ENCODE measurements at regions not wholly inside any gene's neighbourhood (a gene's known extent, or its start where the extent isn't known, plus 50 kb on each side); places are given as distances from the start of the nearest gene placed in this dataset.

DNA sequence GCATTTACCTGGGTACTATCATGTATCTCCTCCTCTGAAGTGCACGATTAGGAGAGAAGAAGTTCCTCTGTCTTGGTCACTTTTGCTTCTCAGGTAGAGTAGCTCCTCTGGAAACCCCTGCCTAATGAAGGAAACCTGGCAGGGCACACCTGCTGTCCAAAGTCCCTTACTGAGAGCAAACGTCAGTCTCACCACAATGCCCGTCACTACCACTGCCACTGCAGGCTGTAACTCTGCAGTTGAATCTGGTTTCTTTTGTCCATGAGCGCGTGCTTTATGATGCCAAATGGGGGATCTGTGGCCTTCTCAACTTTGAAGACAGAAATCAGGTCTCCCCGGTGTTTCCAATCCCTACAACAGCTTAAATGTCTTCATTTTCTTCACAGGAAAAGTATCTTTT is 1068.6 kb downstream of the BCL11B start:
- no peak for TF ChIP-seq MXI1 (IDR thresholded peaks at IDR 0.05; ENCODE audit: low read depth, low read length)
- TF ChIP-seq RCOR1 (IDR thresholded peaks at IDR 0.05; ENCODE audit: low read length), result no peak
- TF ChIP-seq, protein P1, sequence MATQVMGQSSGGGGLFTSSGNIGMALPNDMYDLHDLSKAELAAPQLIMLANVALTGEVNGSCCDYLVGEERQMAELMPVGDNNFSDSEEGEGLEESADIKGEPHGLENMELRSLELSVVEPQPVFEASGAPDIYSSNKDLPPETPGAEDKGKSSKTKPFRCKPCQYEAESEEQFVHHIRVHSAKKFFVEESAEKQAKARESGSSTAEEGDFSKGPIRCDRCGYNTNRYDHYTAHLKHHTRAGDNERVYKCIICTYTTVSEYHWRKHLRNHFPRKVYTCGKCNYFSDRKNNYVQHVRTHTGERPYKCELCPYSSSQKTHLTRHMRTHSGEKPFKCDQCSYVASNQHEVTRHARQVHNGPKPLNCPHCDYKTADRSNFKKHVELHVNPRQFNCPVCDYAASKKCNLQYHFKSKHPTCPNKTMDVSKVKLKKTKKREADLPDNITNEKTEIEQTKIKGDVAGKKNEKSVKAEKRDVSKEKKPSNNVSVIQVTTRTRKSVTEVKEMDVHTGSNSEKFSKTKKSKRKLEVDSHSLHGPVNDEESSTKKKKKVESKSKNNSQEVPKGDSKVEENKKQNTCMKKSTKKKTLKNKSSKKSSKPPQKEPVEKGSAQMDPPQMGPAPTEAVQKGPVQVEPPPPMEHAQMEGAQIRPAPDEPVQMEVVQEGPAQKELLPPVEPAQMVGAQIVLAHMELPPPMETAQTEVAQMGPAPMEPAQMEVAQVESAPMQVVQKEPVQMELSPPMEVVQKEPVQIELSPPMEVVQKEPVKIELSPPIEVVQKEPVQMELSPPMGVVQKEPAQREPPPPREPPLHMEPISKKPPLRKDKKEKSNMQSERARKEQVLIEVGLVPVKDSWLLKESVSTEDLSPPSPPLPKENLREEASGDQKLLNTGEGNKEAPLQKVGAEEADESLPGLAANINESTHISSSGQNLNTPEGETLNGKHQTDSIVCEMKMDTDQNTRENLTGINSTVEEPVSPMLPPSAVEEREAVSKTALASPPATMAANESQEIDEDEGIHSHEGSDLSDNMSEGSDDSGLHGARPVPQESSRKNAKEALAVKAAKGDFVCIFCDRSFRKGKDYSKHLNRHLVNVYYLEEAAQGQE (IDR thresholded peaks at IDR 0.05; ENCODE audit: low read depth, low read length), result no peak
- TF ChIP-seq CTCF (IDR thresholded peaks at IDR 0.05), result no peak

Data from SK-N-SH (cell line).